IMR-90 (cell line): ENCODE measurements at regions not wholly inside any gene's neighbourhood (a gene's known extent, or its start where the extent isn't known, plus 50 kb on each side); places are given as distances from the start of the nearest gene placed in this dataset.

Experiments used
- ATAC-seq: fragments of 200-7000 bp; cut with Tn5 transposase; 2 replicates; pipeline ENCODE4 v1.9.1; 2020; ENCODE audit warnings: low read depth, mild to moderate bottlenecking, moderate library complexity
- BruUV-seq: library from RNA; stranded (reverse); fragments of 400-500 nt; replicated peaks from 2 replicates; lab custom pipeline; 2021; lab: Mats Ljungman, UMichigan
- CTCF ChIA-PET: fragments of 300-600 bp; formaldehyde crosslinking; extraction: SDS; loops from one replicate; lab custom pipeline; 2021; ENCODE audit warnings: antibody characterized with exemption; lab: Yijun Ruan, JAX
- POLR2A ChIA-PET: fragments of 300-600 bp; sonication (Branson Sonifier 250); formaldehyde crosslinking; loops from one replicate; lab custom pipeline; 2022; ENCODE audit warnings: antibody characterized with exemption; ENCODE audit not compliant: unreplicated experiment; lab: Charles Lee
- DNase-seq: peaks from one replicate; pipeline ENCODE4 v3.0.0; 2013
- H2AFZ ChIP-seq: replicated peaks from 2 replicates; pipeline ENCODE3; 2013; ENCODE audit warnings: low read length, mild to moderate bottlenecking; ENCODE audit not compliant: poor library complexity
- H2AK5ac ChIP-seq: 2 replicates; pipeline ENCODE4 v1.6.1; 2013; ENCODE audit warnings: low read depth, low read length, inconsistent platforms
- H2AK9ac ChIP-seq: replicated peaks from 2 replicates; pipeline ENCODE3; 2013; ENCODE audit warnings: mild to moderate bottlenecking, low read depth, low read length, moderate library complexity; ENCODE audit not compliant: poor library complexity
- H2BK120ac ChIP-seq: 2 replicates; pipeline ENCODE4 v1.6.1; 2013; ENCODE audit warnings: low read depth, low read length, inconsistent platforms
- H2BK15ac ChIP-seq: 3 replicates; pipeline ENCODE4 v1.6.1; 2013; ENCODE audit warnings: low read depth, low read length, inconsistent platforms
- H2BK20ac ChIP-seq: 2 replicates; pipeline ENCODE4 v1.6.1; 2013; ENCODE audit warnings: low read depth, mild to moderate bottlenecking, inconsistent platforms, low read length, moderate library complexity
- H2BK5ac ChIP-seq: 2 replicates; pipeline ENCODE4 v1.6.1; 2013; ENCODE audit warnings: mild to moderate bottlenecking, low read depth, low read length, inconsistent platforms; ENCODE audit not compliant: poor library complexity, severe bottlenecking
- H3K14ac ChIP-seq: replicated peaks from 2 replicates; pipeline ENCODE4 v1.6.1; 2013; ENCODE audit warnings: low read depth, low read length, inconsistent platforms
- H3K18ac ChIP-seq: 2 replicates; pipeline ENCODE4 v1.6.1; 2013; ENCODE audit warnings: low read depth, low read length, control low read depth
- H3K23ac ChIP-seq: 2 replicates; pipeline ENCODE4 v1.6.1; 2013; ENCODE audit warnings: low read depth, low read length, inconsistent platforms
- H3K27ac ChIP-seq: 2 replicates; pipeline ENCODE4 v1.5.1; 2013; ENCODE audit warnings: mild to moderate bottlenecking, control low read depth, low read length; ENCODE audit not compliant: insufficient read depth
- H3K27me3 ChIP-seq: 2 replicates; pipeline ENCODE4 v1.6.1; 2013; ENCODE audit warnings: low read length; ENCODE audit not compliant: control insufficient read depth, insufficient read depth
- H3K36me3 ChIP-seq: 2 replicates; pipeline ENCODE4 v1.6.1; 2013; ENCODE audit warnings: low read length, mixed read lengths; ENCODE audit not compliant: control insufficient read depth, insufficient read depth
- H3K4ac ChIP-seq: 2 replicates; pipeline ENCODE4 v1.6.1; 2013; ENCODE audit warnings: low read depth, low read length, inconsistent platforms
- H3K4me1 ChIP-seq: 2 replicates; pipeline ENCODE4 v1.6.1; 2013; ENCODE audit warnings: low read length, mixed read lengths; ENCODE audit not compliant: control insufficient read depth, insufficient read depth
- H3K4me2 ChIP-seq: 2 replicates; pipeline ENCODE4 v1.6.1; 2013; ENCODE audit warnings: low read depth, mild to moderate bottlenecking, control low read depth, low read length, moderate library complexity
- H3K4me3 ChIP-seq: 2 replicates; pipeline ENCODE4 v1.5.1; 2013; ENCODE audit warnings: low read depth, mild to moderate bottlenecking, control low read depth, low read length, moderate library complexity; ENCODE audit not compliant: insufficient read depth
- H3K56ac ChIP-seq: 2 replicates; pipeline ENCODE4 v1.6.1; 2013; ENCODE audit warnings: low read length, inconsistent platforms; ENCODE audit not compliant: insufficient read depth; ENCODE audit errors: extremely low read depth
- H3K79me1 ChIP-seq, 2 experiments: 2 replicates each; pipeline ENCODE4 v1.6.1; 2013; ENCODE audit warnings: low read length in 2 of 2, inconsistent platforms in 1 of 2, low read depth in 1 of 2
- H3K9ac ChIP-seq: 2 replicates; pipeline ENCODE4 v1.6.1; 2013; ENCODE audit warnings: low read depth, low read length, control low read depth
- H3K9me1 ChIP-seq: 2 replicates; pipeline ENCODE4 v1.6.1; 2013; ENCODE audit warnings: low read length, inconsistent platforms; ENCODE audit not compliant: insufficient read depth
- H3K9me3 ChIP-seq: 2 replicates; pipeline ENCODE4 v1.6.1; 2013; ENCODE audit warnings: low read length; ENCODE audit not compliant: control insufficient read depth, insufficient read depth
- H4K20me1 ChIP-seq: 2 replicates; pipeline ENCODE4 v1.6.1; 2013; ENCODE audit warnings: low read length, inconsistent platforms; ENCODE audit not compliant: insufficient read depth
- H4K5ac ChIP-seq: 2 replicates; pipeline ENCODE4 v1.6.1; 2013; ENCODE audit warnings: mild to moderate bottlenecking, low read depth, low read length, control low read depth
- H4K8ac ChIP-seq, 2 experiments: 2 replicates each; pipeline ENCODE4 v1.6.1; 2013; ENCODE audit warnings: low read depth in 2 of 2, low read length in 2 of 2, control low read depth in 1 of 2, inconsistent platforms in 1 of 2
- H4K91ac ChIP-seq: 2 replicates; pipeline ENCODE4 v1.6.1; 2013; ENCODE audit warnings: low read depth, low read length, inconsistent platforms; ENCODE audit not compliant: insufficient read depth
- FOS ChIP-seq: fragments of 150-350 bp; IDR thresholded peaks from 2 replicates; pipeline ENCODE4 v1.6.1; 2016; ENCODE audit warnings: low read depth, low read length
- MXI1 ChIP-seq: IDR thresholded peaks from 2 replicates; pipeline ENCODE4 v1.6.1; 2012; ENCODE audit warnings: low read depth, mild to moderate bottlenecking, low read length, moderate library complexity, borderline replicate concordance
- NFE2L2 ChIP-seq: fragments of 150-350 bp; IDR thresholded peaks from 2 replicates; pipeline ENCODE4 v1.6.1; 2016; ENCODE audit warnings: low read depth, mild to moderate bottlenecking, low read length
- RCOR1 ChIP-seq: IDR thresholded peaks from 2 replicates; pipeline ENCODE4 v1.6.1; 2012; ENCODE audit warnings: mild to moderate bottlenecking, low read length, improper control_type of control experiment; ENCODE audit not compliant: insufficient replicate concordance
- WGBS, 2 experiments: methylation state at CpG; one replicate each; pipeline versions ENCODE4 v1.1.5 to v1.1.7; 2013; ENCODE audit warnings: missing lambda C conversion rate in 2 of 2; ENCODE audit not compliant: insufficient read length in 1 of 2; ENCODE audit errors: extremely low coverage in 2 of 2; 5-methylcytosine and 5-hydroxymethylcytosine counted together
- dilution Hi-C: fragments of 300-500 bp; cut with HindIII; formaldehyde crosslinking; loops from one replicate; pipeline ENCODE4 v1.14.3; 2018; ENCODE audit warnings: low sequenced_read_pairs; ENCODE audit not compliant: unreplicated experiment
- in situ Hi-C: fragments of 300-500 bp; cut with MboI; formaldehyde crosslinking; loops from 3 replicates; pipeline ENCODE4 v1.14.3; 2019; ENCODE audit warnings: low sequenced_read_pairs, inconsistent platforms, mixed read lengths
- intact Hi-C: fragments of 100-400 bp; cut with micrococcal nuclease; formaldehyde crosslinking; loops from 2 replicates; pipeline ENCODE4 v1.10.0; 2022

DNA sequence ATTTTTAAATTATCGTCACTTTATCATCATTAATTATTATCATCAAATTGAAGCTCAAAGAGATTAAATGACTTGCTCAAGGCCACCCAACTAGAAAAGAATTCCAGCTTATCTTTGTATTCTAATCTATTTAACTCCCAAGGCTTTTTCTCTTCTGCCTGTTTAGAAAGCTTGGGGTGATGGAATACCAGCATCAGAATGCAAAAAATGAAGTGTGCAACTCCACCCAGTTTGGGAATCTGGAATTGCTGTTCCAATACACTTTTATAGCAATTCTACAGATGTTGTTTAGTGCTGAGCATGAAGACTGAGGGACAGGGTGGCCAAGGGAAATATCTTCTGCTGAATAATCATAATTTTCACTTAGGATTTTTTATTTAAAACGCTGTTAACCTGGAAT, 97.2 kb upstream of the FIBIN start:
- no peak overlapping the region for H4K91ac ChIP-seq
- H3K27me3 ChIP-seq, result no peaks in the 10 kb centered on the region
- H2AFZ ChIP-seq, result no peak overlapping the region
- WGBS, 2 experiments, result no CpG with 5 or more reads among the region's 2 CpGs
- no peaks in the 10 kb centered on the region for H4K20me1 ChIP-seq
- no peak overlapping the region for H3K27ac ChIP-seq
- H2BK15ac ChIP-seq, result no peak overlapping the region
- TF ChIP-seq FOS (no peak), RCOR1 (no peak), NFE2L2 (no peak), MXI1 (no peak)
- no peak overlapping the region for H2BK120ac ChIP-seq
- H2AK5ac ChIP-seq, result no peak overlapping the region
- H2AK9ac ChIP-seq, result no peak overlapping the region
- H3K36me3 ChIP-seq, result no peaks in the 10 kb centered on the region
- no peaks in the 10 kb centered on the region for H3K79me1 ChIP-seq
- H3K23ac ChIP-seq, result no peak overlapping the region
- H3K9me3 ChIP-seq, result no peaks in the 10 kb centered on the region
- no peak overlapping the region for H4K5ac ChIP-seq
- no peak overlapping the region for H4K8ac ChIP-seq
- no peak overlapping the region for H2BK20ac ChIP-seq
- no peak overlapping the region for H3K4me3 ChIP-seq
- in situ Hi-C loops (no loop called here), intact Hi-C loops (no loop called here), dilution Hi-C loops (no loop called here)
- H3K56ac ChIP-seq, result no peak overlapping the region
- H3K9ac ChIP-seq, result no peak overlapping the region
- DNase-seq (no peak), ATAC-seq (peak; percentile 29; the same call in 1 of the 2 replicates)
- no peak overlapping the region for H3K4me2 ChIP-seq
- ChIA-PET CTCF (no interaction called here), POLR2A (no interaction called here)
- no peak overlapping the region for H3K18ac ChIP-seq
- no TSS peak for BruUV-seq
- no peak overlapping the region for H2BK5ac ChIP-seq
- no peak overlapping the region for H3K14ac ChIP-seq
- no peak overlapping the region for H3K4ac ChIP-seq
- no peaks in the 10 kb centered on the region for H3K4me1 ChIP-seq
- no peaks in the 10 kb centered on the region for H3K9me1 ChIP-seq
